ENCODE measurements at regions not wholly inside any gene's neighbourhood (a gene's known extent, or its start where the extent isn't known, plus 50 kb on each side); places are given as distances from the start of the nearest gene placed in this dataset.

DNA sequence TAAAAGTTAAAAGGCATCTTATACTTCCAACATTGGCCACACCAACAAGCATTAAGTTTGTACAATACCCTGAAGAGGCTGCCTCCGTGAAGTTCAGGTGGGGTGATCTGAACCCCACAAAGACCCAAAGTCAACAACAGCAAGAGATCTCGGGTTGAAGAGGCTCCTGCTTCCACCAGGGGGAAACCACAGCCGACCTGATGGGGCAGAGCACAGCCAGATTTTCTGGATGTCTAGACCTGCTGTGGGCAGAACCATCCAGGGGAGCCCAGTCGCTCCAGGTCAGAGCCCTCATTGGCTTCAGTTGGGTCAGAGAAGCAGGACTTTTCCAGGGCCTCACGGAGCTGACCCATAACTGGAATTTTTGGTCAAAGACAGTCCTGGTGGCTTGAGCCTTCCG is 66.5 kb upstream of the ACKR3 start:
- H3K4me2 ChIP-seq (ENCODE audit: low read depth, low read length, poor library complexity, severe bottlenecking) = no peak overlapping the region
- no peaks in the 10 kb centered on the region for H3K36me3 ChIP-seq (ENCODE audit: insufficient read depth, low read length)
- no peaks in the 10 kb centered on the region for H3F3A ChIP-seq (ENCODE audit: low read depth)

DNA sequence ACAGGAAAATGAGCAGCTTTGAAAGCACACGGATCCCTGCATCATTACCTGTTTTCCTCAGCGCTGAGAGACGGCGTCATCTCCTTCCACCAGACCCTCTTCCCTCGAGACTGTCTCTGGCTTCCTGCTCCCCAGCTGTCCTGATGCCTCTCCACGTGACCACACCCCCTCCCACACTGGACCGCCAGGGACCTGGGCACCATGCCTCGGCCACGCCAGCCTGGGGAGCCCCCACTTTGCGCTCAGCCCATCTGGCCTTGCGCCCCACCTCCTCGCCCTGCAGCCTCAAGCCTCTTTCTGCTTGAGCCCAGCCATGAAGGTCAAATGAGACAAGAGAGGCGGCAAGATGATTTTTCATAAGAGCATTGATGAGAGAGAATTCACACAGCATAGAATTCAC is 66.0 kb upstream of the ACKR3 start:
- no peak overlapping the region for H3K4me2 ChIP-seq (ENCODE audit: low read depth, low read length, poor library complexity, severe bottlenecking)
- no peaks in the 10 kb centered on the region for H4K20me1 ChIP-seq (ENCODE audit: insufficient read depth, low read length, poor library complexity, severe bottlenecking)
- H3K79me2 ChIP-seq (ENCODE audit: insufficient read depth, low read length) = no peaks in the 10 kb centered on the region
- no peaks in the 10 kb centered on the region; the same call in 1 of the 2 replicates for H3K9me3 ChIP-seq (ENCODE audit: insufficient read depth, low read depth, low read length)
- H3K9ac ChIP-seq (ENCODE audit: low read depth, low read length, poor library complexity, severe bottlenecking) = no peak overlapping the region
- H3K4me3 ChIP-seq (ENCODE audit: low read length, poor library complexity, severe bottlenecking) = no peak overlapping the region
- no peaks in the 10 kb centered on the region for H3K36me3 ChIP-seq (ENCODE audit: insufficient read depth, low read length)
- no peak overlapping the region for H2AFZ ChIP-seq (ENCODE audit: low read length)
- TF ChIP-seq EZH2phosphoT487 (IDR thresholded peaks at IDR 0.05; ENCODE audit: borderline replicate concordance) = no peak
- TF ChIP-seq, protein P1, sequence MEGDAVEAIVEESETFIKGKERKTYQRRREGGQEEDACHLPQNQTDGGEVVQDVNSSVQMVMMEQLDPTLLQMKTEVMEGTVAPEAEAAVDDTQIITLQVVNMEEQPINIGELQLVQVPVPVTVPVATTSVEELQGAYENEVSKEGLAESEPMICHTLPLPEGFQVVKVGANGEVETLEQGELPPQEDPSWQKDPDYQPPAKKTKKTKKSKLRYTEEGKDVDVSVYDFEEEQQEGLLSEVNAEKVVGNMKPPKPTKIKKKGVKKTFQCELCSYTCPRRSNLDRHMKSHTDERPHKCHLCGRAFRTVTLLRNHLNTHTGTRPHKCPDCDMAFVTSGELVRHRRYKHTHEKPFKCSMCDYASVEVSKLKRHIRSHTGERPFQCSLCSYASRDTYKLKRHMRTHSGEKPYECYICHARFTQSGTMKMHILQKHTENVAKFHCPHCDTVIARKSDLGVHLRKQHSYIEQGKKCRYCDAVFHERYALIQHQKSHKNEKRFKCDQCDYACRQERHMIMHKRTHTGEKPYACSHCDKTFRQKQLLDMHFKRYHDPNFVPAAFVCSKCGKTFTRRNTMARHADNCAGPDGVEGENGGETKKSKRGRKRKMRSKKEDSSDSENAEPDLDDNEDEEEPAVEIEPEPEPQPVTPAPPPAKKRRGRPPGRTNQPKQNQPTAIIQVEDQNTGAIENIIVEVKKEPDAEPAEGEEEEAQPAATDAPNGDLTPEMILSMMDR (conservative IDR thresholded peaks at IDR 0.05; ENCODE audit: low read length) = no peak
- no peaks in the 10 kb centered on the region for H3K4me1 ChIP-seq (ENCODE audit: insufficient read depth, low read length, poor library complexity, severe bottlenecking)
- no peaks in the 10 kb centered on the region for H3K27me3 ChIP-seq (ENCODE audit: insufficient read depth, low read length, poor library complexity, severe bottlenecking)
- H3K9me2 ChIP-seq (replicated peaks; ENCODE audit: low read depth, low read length) = no peaks in the 10 kb centered on the region
- no peaks in the 10 kb centered on the region for H3F3A ChIP-seq (ENCODE audit: low read depth)

More for the DNA sequence above, 66.5 kb upstream of the ACKR3 start:
- no peaks in the 10 kb centered on the region for H4K20me1 ChIP-seq (ENCODE audit: insufficient read depth, low read length, poor library complexity, severe bottlenecking)
- no peaks in the 10 kb centered on the region for H3K79me2 ChIP-seq (ENCODE audit: insufficient read depth, low read length)
- no peak for TF ChIP-seq EZH2phosphoT487 (IDR thresholded peaks at IDR 0.05; ENCODE audit: borderline replicate concordance)
- TF ChIP-seq, protein P1 (conservative IDR thresholded peaks at IDR 0.05; ENCODE audit: low read length) = peak; percentile 33; the same call in 1 of the 2 replicates
- no peak overlapping the region for H2AFZ ChIP-seq (ENCODE audit: low read length)
- no peaks in the 10 kb centered on the region for H3K4me1 ChIP-seq (ENCODE audit: insufficient read depth, low read length, poor library complexity, severe bottlenecking)
- H3K9me3 ChIP-seq (ENCODE audit: insufficient read depth, low read depth, low read length) = no peaks in the 10 kb centered on the region; the same call in 1 of the 2 replicates
- no peak overlapping the region for H3K9ac ChIP-seq (ENCODE audit: low read depth, low read length, poor library complexity, severe bottlenecking)
- no peaks in the 10 kb centered on the region for H3K9me2 ChIP-seq (replicated peaks; ENCODE audit: low read depth, low read length)
- H3K27me3 ChIP-seq (ENCODE audit: insufficient read depth, low read length, poor library complexity, severe bottlenecking) = no peaks in the 10 kb centered on the region
- no peak overlapping the region for H3K4me3 ChIP-seq (ENCODE audit: low read length, poor library complexity, severe bottlenecking)

DNA sequence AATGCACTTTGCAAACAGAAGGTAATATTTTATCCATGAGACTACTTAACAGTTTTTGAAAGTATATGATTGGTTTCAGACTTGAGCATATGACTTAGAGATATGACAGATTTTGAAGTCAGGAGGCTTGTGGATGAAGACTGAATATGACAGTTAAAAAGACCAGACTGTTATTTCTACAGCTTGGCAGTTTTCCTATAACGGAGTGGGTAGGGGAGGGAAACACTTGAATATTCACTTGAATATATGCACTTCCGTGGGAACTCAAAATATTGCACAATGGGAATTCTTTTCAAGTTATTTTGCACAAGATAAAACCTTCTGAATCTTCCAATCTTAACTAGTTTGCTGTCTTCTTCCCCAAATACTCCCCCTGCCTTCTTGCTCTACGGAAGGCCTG is 64.6 kb upstream of the ACKR3 start:
- Histone ChIP-seq H4K20me1 (ENCODE audit: insufficient read depth, low read length, poor library complexity, severe bottlenecking) (no peaks in the 10 kb centered on the region), H3K79me2 (ENCODE audit: insufficient read depth, low read length) (no peaks in the 10 kb centered on the region), H3K4me1 (ENCODE audit: insufficient read depth, low read length, poor library complexity, severe bottlenecking) (peaks cover 2% of the 10 kb centered on the region), H3K4me2 (ENCODE audit: low read depth, low read length, poor library complexity, severe bottlenecking) (no peak overlapping the region), H3K36me3 (ENCODE audit: insufficient read depth, low read length) (no peaks in the 10 kb centered on the region), H2AFZ (ENCODE audit: low read length) (no peak overlapping the region), H3K9me2 (replicated peaks; ENCODE audit: low read depth, low read length) (no peaks in the 10 kb centered on the region), H3F3A (ENCODE audit: low read depth) (no peaks in the 10 kb centered on the region), H3K4me3 (ENCODE audit: low read length, poor library complexity, severe bottlenecking) (no peak overlapping the region), H3K9me3 (ENCODE audit: insufficient read depth, low read depth, low read length) (no peaks in the 10 kb centered on the region; the same call in 1 of the 2 replicates), H3K27me3 (ENCODE audit: insufficient read depth, low read length, poor library complexity, severe bottlenecking) (no peaks in the 10 kb centered on the region), H3K9ac (ENCODE audit: low read depth, low read length, poor library complexity, severe bottlenecking) (no peak overlapping the region)
- TF ChIP-seq EZH2phosphoT487 (IDR thresholded peaks at IDR 0.05; ENCODE audit: borderline replicate concordance) = no peak
- TF ChIP-seq, protein P1 (conservative IDR thresholded peaks at IDR 0.05; ENCODE audit: low read length) = no peak
